Stimulated activated CD4-positive, alpha-beta T cell treated with anti-CD3 and anti-CD28 coated beads, Interleukin-1b, Interleukin-23, amount 100 ng/mL, for 24 hours (primary cell): ENCODE measurements at regions not wholly inside any gene's neighbourhood (a gene's known extent, or its start where the extent isn't known, plus 50 kb on each side); places are given as distances from the start of the nearest gene placed in this dataset.

ENCODE experiments used
- DNase-seq, 4 experiments: peaks; one replicate each; pipeline ENCODE4 v3.0.0-alpha.2; 2020; ENCODE audit warnings: low read depth in 4 of 4, low spot score in 1 of 4

GRCh38 chr10:121025731-121026130, 174.6 kb downstream of the WDR11 start:
- no peak for DNase-seq

GRCh38 chr10:121027371-121027770, 176.2 kb downstream of the WDR11 start:
- no peak for DNase-seq

GRCh38 chr10:121032460-121032859, 181.3 kb downstream of the WDR11 start:
- no peak for DNase-seq

- DNase-seq = no peak
Measured at GRCh38 chr10:121033366-121033765, 182.2 kb downstream of the WDR11 start.

- DNase-seq = no peak
Measured at GRCh38 chr10:121036431-121036830, 185.3 kb downstream of the WDR11 start.

GRCh38 chr10:121041499-121041898, 190.3 kb downstream of the WDR11 start:
- DNase-seq = no peak

GRCh38 chr10:121041906-121042305, 190.7 kb downstream of the WDR11 start:
- DNase-seq = no peak

GRCh38 chr10:121042342-121042741, 191.2 kb downstream of the WDR11 start:
- DNase-seq = no peak

GRCh38 chr10:121043124-121043849, 192.1 kb downstream of the WDR11 start:
- no peak for DNase-seq

- DNase-seq = no peak
Measured at GRCh38 chr10:121048749-121049148, 197.6 kb downstream of the WDR11 start.

- DNase-seq = no peak
Measured at GRCh38 chr10:121049489-121049888, 198.3 kb downstream of the WDR11 start.

- no peak for DNase-seq
Measured at GRCh38 chr10:121049923-121050322, 198.8 kb downstream of the WDR11 start.

- no peak for DNase-seq
Measured at GRCh38 chr10:121051171-121051570, 200.0 kb downstream of the WDR11 start.

GRCh38 chr10:121051696-121052279, 200.6 kb downstream of the WDR11 start:
- no peak for DNase-seq

- DNase-seq = no peak
Measured at GRCh38 chr10:121053151-121053550, 202.0 kb downstream of the WDR11 start.

- no peak for DNase-seq
Measured at GRCh38 chr10:121054874-121055273, 203.7 kb downstream of the WDR11 start.

- no peak for DNase-seq
Measured at GRCh38 chr10:121057269-121057668, 206.1 kb downstream of the WDR11 start.

- no peak for DNase-seq
Measured at GRCh38 chr10:121058082-121058481, 206.9 kb downstream of the WDR11 start.

- no peak for DNase-seq
Measured at GRCh38 chr10:121059351-121059750, 208.2 kb downstream of the WDR11 start.

GRCh38 chr10:121062115-121062514, 211.0 kb downstream of the WDR11 start:
- DNase-seq = no peak

GRCh38 chr10:121063744-121064143, 212.6 kb downstream of the WDR11 start:
- DNase-seq = no peak

- no peak for DNase-seq
Measured at GRCh38 chr10:121064491-121064890, 213.3 kb downstream of the WDR11 start.

GRCh38 chr10:121065330-121065729, 214.2 kb downstream of the WDR11 start:
- no peak for DNase-seq
